Thyroid gland (tissue), 4 donors: ENCODE measurements at regions not wholly inside any gene's neighbourhood (a gene's known extent, or its start where the extent isn't known, plus 50 kb on each side); places are given as distances from the start of the nearest gene placed in this dataset.

ENCODE experiments used
- CTCF ChIP-seq, 6 experiments: fragments of 200-600 bp in 3 of 6; fragments of 450-650 bp in 3 of 6; sonication (generic) in 3 of 6; IDR thresholded peaks; one replicate each; pipeline ENCODE4 v1.5.1; 2016 to 2019; ENCODE audit warnings: antibody characterized with exemption in 6 of 6, mild to moderate bottlenecking in 2 of 6, inconsistent platforms in 1 of 6, moderate library complexity in 1 of 6
- POLR2A ChIP-seq, 2 donors: fragments of 450-650 bp; IDR thresholded peaks; one replicate each; pipeline ENCODE4 v1.6.1; 2017; ENCODE audit warnings: antibody characterized with exemption in 2 of 2, mild to moderate bottlenecking in 2 of 2, moderate library complexity in 1 of 2

GRCh38 chr5:171596391-171596878 lies 177.0 kb downstream of the FGF18 start:
- TF ChIP-seq CTCF (IDR thresholded peaks at IDR 0.05) (peak in 2 of 6 experiments; percentile 40 to 47), POLR2A (IDR thresholded peaks at IDR 0.05) (no peak)
